Astrocyte (in vitro differentiated cells and primary cell): ENCODE measurements at regions not wholly inside any gene's neighbourhood (a gene's known extent, or its start where the extent isn't known, plus 50 kb on each side); places are given as distances from the start of the nearest gene placed in this dataset.

ENCODE experiments used
- CTCF ChIP-seq: IDR thresholded peaks from 2 replicates; pipeline ENCODE4 v1.5.1; 2011; ENCODE audit warnings: low read depth, mild to moderate bottlenecking, inconsistent platforms, low read length, moderate library complexity; ENCODE audit not compliant: insufficient read depth
- EZH2 ChIP-seq: IDR thresholded peaks from 2 replicates; pipeline ENCODE4 v1.6.1; 2012; ENCODE audit warnings: mild to moderate bottlenecking, low read length, inconsistent platforms; ENCODE audit not compliant: insufficient read depth

DNA sequence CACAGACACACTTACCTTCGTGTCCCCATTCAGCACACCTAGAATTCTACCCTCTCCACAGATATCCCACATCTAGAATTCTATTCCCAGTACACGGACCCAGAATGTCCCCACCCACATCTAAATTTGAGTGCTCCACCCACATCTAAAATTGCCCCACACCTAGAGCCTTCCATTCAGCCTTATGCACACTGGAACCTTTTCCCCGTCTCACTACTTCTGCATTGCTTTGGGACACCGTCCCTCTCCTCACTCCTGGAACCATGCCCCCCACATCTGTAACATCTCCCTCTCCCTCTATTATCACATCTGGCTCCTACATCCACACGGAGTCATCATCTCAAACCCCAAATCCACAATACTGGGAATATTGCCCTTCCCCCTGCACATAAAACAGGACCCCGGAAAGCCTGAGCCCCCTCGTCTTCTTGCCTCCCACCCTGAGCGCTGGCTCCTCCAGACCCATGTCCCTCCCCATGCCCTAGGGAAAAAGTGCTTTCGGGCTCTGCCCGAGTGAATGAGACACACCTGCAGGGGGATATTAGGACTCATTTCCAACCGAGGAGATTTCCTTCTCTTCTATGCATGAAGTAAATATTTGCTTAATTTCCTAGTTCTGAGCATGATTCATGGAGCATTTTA is 125.8 kb upstream of the UNC5B start:
- TF ChIP-seq CTCF (no peak), EZH2 (no peak)
